ENCODE measurements at regions not wholly inside any gene's neighbourhood (a gene's known extent, or its start where the extent isn't known, plus 50 kb on each side); places are given as distances from the start of the nearest gene placed in this dataset.
"Not testable (repeated sequence)": the region's sequence is repeated elsewhere in the genome, so short reads cannot be mapped to it uniquely, and the experiment has no call there.

DNA sequence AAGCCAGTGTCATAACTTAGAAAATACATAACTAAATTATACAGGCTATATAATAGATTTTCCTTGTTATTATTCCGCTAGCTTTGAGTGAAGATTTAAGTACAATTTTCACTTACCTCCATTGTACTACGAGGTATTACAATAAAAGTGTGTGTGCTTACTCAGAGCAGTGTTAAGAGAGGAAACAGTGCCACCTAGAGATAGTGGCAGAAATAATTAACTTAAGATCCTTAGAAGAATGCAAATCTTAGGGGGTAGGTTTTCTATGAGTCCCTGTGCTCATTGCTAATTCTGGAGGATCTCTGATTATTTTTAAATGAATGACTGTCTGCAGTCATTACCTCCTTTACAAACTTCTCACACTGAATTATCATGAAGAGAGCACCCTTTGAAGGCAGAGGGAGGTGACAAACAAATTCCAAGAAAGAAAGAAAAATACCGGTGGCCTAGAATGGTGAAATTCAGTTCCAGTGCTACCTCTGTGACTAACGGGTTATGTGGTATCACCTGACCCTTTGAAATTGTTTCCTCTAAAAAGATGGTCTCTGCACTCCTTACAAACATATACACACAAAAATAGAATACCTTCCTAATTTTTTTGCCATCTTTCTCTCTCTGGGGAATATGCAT is 379.8 kb downstream of the TRIM36 start:
- peak; percentile 27 for DNase-seq

DNA sequence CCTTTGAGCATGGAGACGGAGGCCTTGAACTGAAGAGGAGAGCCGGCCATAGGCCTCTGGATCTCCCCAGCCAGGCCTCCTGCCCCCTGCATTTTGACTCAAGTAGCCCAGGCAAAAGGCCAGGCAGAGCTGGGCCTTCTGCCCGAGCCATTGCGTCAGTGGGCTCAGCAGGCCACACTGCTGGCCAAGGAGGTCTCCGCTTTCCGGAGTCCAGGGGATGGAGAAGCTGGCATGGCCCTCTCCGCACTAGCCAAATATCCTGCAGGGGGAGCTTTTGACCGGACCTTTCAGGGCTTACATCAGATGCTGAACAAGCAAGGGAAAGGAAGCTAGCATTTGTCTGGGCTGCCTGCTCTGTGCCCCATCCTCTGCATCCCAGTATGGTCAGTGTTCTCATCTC is 386.8 kb downstream of the TRIM36 start:
- DNase-seq: no peak

DNA sequence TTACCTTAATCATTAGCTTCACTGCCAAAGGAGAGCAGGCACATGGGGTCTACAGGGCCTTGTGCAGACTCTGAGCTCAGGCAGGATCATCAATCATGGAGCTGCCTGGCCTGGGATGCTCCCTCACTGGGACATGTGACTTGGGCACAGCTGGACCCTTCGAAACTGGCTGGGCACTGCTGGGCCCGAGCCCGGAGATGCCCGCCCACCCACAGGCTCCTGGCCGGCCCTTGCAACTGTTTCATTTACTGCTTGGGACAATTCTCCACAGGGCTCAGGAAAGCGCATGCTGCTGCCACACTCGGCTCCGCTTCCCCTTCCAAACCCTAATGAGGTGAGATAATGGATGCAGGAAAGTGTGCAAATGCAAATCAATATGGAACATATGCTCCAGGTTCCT is 387.5 kb downstream of the TRIM36 start:
- no peak for DNase-seq

GRCh38 chr5:114780290-114780689 is 389.4 kb downstream of the TRIM36 start:
- DNase-seq: no peak

- DNase-seq: no peak
Observed at GRCh38 chr5:114744406-114744805, 382.5 kb downstream of the KCNN2 start.

GRCh38 chr5:114734238-114734637 is 372.4 kb downstream of the KCNN2 start:
- DNase-seq: peak; percentile 39

DNA sequence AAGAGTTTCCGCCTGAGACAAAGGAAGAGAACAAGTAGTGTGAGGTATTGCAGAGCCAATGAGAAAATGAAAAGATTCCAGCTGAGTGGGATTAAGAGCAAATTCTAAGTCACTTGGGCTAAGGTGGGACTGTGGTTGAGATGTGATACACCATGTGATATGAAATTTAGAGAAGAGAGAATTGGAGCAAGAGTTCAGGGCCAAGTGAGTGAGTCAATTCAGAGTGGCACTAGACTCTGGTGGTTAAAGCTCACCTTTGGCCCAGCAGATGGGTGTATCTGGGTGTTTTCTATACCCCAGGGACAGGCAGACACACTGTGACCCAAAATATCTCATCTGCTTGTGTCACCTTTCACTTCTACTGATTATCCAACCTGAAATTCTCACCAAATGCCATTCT is 368.1 kb downstream of the KCNN2 start:
- no peak for DNase-seq

GRCh38 chr5:114727358-114727757 is 365.5 kb downstream of the KCNN2 start:
- peak; percentile 10 for DNase-seq

DNA sequence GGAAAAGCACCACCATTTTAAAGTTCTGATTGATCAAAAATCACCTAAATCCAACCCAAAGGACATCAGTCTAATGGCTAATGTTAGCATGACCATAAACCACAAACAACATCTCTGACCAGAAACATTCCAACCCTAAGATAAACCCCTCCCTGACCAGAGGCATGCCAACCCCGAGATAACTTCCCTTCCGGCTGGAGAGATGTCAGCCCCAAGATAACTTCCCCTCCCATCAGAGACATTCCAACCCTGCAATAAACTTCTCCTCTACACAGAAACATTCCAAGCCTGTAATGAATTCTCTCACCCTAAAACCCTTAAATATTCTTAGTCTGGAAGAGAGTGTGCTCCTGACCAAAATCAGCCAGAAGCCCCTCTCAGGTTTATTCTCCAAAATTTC is 364.3 kb downstream of the KCNN2 start:
- peak; percentile 10 for DNase-seq

DNA sequence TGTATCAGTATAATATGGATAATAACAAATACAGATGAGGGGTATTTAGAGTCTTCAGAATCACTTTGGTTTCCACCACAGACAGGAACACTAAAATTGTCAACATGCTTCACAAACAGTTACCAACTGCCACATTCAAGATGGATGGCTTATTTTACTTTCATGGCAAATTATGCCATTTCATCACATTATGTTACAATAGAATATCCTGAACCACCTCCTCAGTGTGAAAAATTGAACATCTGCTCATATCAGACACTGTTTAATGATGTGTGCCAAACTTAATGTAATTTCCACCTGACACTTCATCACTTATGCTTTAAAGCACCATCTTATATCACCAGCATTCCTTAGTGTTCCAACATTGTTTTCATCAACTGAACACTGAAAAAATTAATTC is 357.4 kb downstream of the KCNN2 start:
- no peak for DNase-seq

- DNase-seq: no peak
Observed at GRCh38 chr5:114716955-114717354, 355.1 kb downstream of the KCNN2 start.

DNA sequence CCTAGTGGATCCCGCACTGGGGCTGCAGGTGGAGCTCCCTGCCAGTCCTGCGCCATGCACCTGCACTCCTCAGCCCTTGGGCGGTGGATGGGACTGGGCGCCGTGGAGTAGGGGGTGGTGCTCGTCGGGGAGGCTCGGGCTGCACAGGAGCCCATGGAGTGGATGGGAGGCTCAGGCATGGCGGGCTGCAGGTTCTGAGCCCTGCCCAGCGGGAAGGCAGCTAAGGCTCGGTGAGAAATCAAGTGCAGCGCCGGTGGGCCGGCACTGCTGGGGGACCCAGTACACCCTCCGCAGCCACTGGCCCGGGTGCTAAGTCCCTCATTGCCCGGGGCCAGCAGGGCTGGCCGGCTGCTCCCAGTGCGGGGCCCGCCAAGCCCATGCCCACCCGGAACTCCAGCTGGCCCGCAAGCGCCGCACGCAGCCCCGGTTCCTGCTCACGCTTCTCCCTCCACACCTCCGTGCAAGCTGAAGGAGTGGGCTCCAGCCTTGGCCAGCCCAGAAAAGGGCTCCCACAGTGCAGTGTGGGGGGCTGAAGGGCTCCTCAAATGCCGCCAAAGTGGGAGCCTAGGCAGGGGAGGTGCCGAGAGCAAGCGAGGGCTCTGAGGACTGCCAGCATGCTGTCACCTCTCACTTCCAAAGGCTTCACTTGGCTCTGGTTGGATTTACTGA is 342.5 kb downstream of the KCNN2 start:
- DNase-seq: not testable (repeated sequence)

GRCh38 chr5:114702731-114703130 is 340.9 kb downstream of the KCNN2 start:
- no peak for DNase-seq

GRCh38 chr5:114702136-114702535 is 340.3 kb downstream of the KCNN2 start:
- no peak for DNase-seq

GRCh38 chr5:114700823-114701222 is 339.0 kb downstream of the KCNN2 start:
- DNase-seq: no peak

GRCh38 chr5:114695292-114695904 is 333.5 kb downstream of the KCNN2 start:
- DNase-seq: no peak

GRCh38 chr5:114686356-114686755 is 324.5 kb downstream of the KCNN2 start:
- DNase-seq: no peak

GRCh38 chr5:114678778-114679177 is 316.9 kb downstream of the KCNN2 start:
- DNase-seq: no peak

- no peak for DNase-seq
Observed at GRCh38 chr5:114665551-114665950, 303.7 kb downstream of the KCNN2 start.

DNA sequence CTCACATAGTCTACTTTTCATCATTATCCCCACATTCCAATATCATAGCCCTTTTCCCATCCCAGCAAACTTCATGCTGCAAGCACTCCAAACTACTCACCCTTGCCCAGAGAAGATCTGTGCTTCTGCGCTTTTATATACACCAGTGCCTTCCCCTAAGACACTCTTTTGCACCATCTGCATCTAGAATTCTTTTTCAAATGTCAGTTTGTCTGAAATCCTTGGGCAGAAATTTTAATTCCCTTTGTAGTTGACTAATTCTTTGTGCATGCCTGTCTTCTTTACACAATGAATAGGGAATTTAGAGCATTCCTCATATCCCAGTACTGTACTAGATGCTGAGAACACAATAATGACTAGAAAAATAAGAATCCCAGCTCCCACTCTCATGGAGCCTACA is 298.9 kb downstream of the KCNN2 start:
- peak; percentile 1 for DNase-seq

- DNase-seq: peak; percentile 43
Observed at GRCh38 chr5:114658194-114658593, 296.3 kb downstream of the KCNN2 start.

DNA sequence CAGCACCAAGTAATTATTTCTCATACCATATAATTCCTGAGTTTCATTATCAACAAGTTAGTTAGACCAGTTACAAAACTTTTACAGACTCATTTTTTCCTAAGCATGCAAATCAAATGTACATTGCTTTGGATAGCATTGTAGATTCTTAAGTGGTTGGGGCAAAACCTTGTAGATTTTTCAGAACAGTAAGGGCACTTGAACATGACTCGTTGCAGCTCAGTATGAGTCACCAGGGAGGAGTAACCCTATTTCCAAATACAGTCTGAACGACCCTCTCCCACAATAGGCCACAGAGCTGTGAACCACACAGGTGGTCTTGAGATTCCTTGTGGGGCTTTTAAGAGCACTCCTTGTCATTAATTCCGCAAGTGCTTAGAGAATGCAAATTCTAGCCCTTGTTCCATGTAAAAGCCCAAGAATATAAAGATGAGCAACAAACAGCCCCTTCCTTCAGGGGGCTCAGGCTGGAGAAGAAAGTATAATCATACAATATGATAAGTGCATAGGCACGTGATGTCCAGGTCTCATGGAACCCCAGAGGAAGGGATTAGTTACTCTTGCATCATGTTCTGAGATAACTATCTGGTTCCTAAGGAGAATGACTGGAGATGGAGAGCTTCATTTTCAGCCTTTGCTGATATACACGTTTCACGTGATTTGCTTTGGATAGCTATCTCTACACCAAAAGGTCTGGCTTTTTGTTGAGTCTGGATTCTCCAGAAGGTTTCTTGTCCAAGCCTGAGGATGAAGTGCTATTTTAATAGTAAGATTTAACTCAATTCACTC is 295.7 kb downstream of the KCNN2 start:
- no peak for DNase-seq

GRCh38 chr5:114649878-114650277 is 288.0 kb downstream of the KCNN2 start:
- no peak for DNase-seq

- DNase-seq: no peak
Observed at GRCh38 chr5:114648940-114649339, 287.1 kb downstream of the KCNN2 start.

Data from fibroblast of skin of right quadriceps (primary cell).